CD4-positive, alpha-beta T cell (primary cell): ENCODE measurements at regions not wholly inside any gene's neighbourhood (a gene's known extent, or its start where the extent isn't known, plus 50 kb on each side); places are given as distances from the start of the nearest gene placed in this dataset.

Experiments
- ATAC-seq: fragments of 200-7000 bp; cut with Tn5 transposase; one replicate; pipeline ENCODE4 v1.10.0; 2022; ENCODE audit warnings: mild to moderate bottlenecking; ENCODE audit not compliant: poor library complexity
- CTCF ChIA-PET: fragments of 350-600 bp; sonication (Branson Sonifier 250); formaldehyde crosslinking; loops from one replicate; lab custom pipeline; 2021; ENCODE audit warnings: antibody characterized with exemption, inconsistent platforms; lab: Charles Lee
- POLR2A ChIA-PET: fragments of 350-600 bp; sonication (Branson Sonifier 250); formaldehyde crosslinking; loops from one replicate; lab custom pipeline; 2021; ENCODE audit warnings: antibody characterized with exemption, inconsistent platforms; lab: Charles Lee
- DNase-seq, 14 experiments: peaks; one replicate each; pipeline ENCODE4 v3.0.0-alpha.2; 2013 to 2020; ENCODE audit warnings: mixed read lengths in 2 of 14
- H3K27ac ChIP-seq, 2 donors: one replicate each; pipeline versions ENCODE4 v1.5.1 to v1.7.0; 2013; ENCODE audit warnings: low read length in 2 of 2, low read depth in 1 of 2, mild to moderate bottlenecking in 1 of 2
- H3K27me3 ChIP-seq, 2 experiments: 1 replicate in 1 of 2; 2 replicates in 1 of 2; pipeline versions ENCODE4 v1.6.1 to v1.7.0; 2013; ENCODE audit warnings: low read length in 2 of 2, control low read depth in 1 of 2, mild to moderate bottlenecking in 1 of 2, moderate library complexity in 1 of 2; ENCODE audit not compliant: insufficient read depth in 2 of 2, control insufficient read depth in 1 of 2
- H3K36me3 ChIP-seq: one replicate; pipeline ENCODE4 v1.6.1; 2013; ENCODE audit warnings: low read length, control low read depth; ENCODE audit not compliant: insufficient read depth
- H3K4me1 ChIP-seq: one replicate; pipeline ENCODE4 v1.6.1; 2013; ENCODE audit warnings: low read length, control low read depth; ENCODE audit not compliant: insufficient read depth
- H3K4me3 ChIP-seq: one replicate; pipeline ENCODE4 v1.5.1; 2013; ENCODE audit warnings: mild to moderate bottlenecking, low read length, moderate library complexity
- H3K9me3 ChIP-seq, 2 experiments: 1 replicate in 1 of 2; 2 replicates in 1 of 2; pipeline versions ENCODE4 v1.6.1 to v1.7.0; 2013; ENCODE audit warnings: low read length in 2 of 2, mild to moderate bottlenecking in 2 of 2, control low read depth in 1 of 2, moderate library complexity in 1 of 2; ENCODE audit not compliant: control insufficient read depth in 1 of 2, insufficient read depth in 1 of 2
- H3K27ac Mint-ChIP-seq: one replicate; pipeline ENCODE4 v1.8.0; 2020; ENCODE audit warnings: mixed read lengths
- H3K27me3 Mint-ChIP-seq: one replicate; pipeline ENCODE4 v1.8.0; 2021; ENCODE audit warnings: mixed read lengths
- H3K36me3 Mint-ChIP-seq: one replicate; pipeline ENCODE4 v1.8.0; 2021; ENCODE audit warnings: low read depth, mixed read lengths
- H3K4me1 Mint-ChIP-seq: one replicate; pipeline ENCODE4 v1.8.0; 2021; ENCODE audit warnings: low read depth, mixed read lengths
- H3K4me3 Mint-ChIP-seq: one replicate; pipeline ENCODE4 v1.8.0; 2020; ENCODE audit warnings: mild to moderate bottlenecking, mixed read lengths
- H3K9me3 Mint-ChIP-seq: one replicate; pipeline ENCODE4 v1.8.0; 2020; ENCODE audit warnings: mixed read lengths
- CTCF ChIP-seq: fragments of 200-600 bp; IDR thresholded peaks from one replicate; pipeline ENCODE4 v1.8.0; 2022; ENCODE audit warnings: antibody characterized with exemption, mild to moderate bottlenecking
- intact Hi-C, 2 experiments: fragments of 100-400 bp; cut with DNase I in 1 of 2; cut with micrococcal nuclease in 1 of 2; formaldehyde crosslinking; loops; one replicate each; pipeline versions ENCODE4 v1.15.1 to v1.9.0; 2023 to 2025; cut with DNase I, micrococcal nuclease

DNA sequence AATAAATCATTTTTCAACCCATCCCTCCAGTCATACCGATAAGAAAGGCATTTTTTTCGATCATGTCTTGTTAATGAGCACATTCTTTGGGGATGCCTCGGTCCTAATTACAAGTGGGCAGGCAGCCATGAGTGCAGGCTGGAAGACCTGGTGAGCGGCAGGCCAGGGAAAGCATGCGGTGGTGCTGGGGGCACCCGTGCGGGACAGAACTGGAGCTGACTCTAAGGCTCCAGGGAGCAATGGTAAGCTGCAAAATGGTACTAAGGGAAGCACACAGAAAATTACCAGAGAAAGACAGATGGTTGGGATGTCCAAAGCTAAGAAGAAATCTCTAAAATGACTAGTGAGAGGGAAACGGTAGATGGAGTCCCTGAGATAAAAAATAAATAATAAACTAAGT, 411.0 kb upstream of the AGA start:
- no peaks in the 10 kb centered on the region for H3K27me3 Mint-ChIP-seq
- TF ChIP-seq CTCF, result no peak
- Histone ChIP-seq H3K27me3 (no peaks in the 10 kb centered on the region), H3K27ac (no peak overlapping the region), H3K4me1 (no peaks in the 10 kb centered on the region), H3K36me3 (no peaks in the 10 kb centered on the region), H3K9me3 (peaks cover 0 to 4% of the 10 kb centered on the region in 2 experiments), H3K4me3 (no peak overlapping the region)
- ATAC-seq (no peak), DNase-seq (no peak)
- no peaks in the 10 kb centered on the region for H3K4me1 Mint-ChIP-seq
- CTCF ChIA-PET, result no interaction called here
- no peaks in the 10 kb centered on the region for H3K36me3 Mint-ChIP-seq
- no peak overlapping the region for H3K27ac Mint-ChIP-seq
- peaks cover 9% of the 10 kb centered on the region for H3K9me3 Mint-ChIP-seq
- intact Hi-C loops, result no loop called here
- POLR2A ChIA-PET, result no interaction called here
- no peak overlapping the region for H3K4me3 Mint-ChIP-seq

DNA sequence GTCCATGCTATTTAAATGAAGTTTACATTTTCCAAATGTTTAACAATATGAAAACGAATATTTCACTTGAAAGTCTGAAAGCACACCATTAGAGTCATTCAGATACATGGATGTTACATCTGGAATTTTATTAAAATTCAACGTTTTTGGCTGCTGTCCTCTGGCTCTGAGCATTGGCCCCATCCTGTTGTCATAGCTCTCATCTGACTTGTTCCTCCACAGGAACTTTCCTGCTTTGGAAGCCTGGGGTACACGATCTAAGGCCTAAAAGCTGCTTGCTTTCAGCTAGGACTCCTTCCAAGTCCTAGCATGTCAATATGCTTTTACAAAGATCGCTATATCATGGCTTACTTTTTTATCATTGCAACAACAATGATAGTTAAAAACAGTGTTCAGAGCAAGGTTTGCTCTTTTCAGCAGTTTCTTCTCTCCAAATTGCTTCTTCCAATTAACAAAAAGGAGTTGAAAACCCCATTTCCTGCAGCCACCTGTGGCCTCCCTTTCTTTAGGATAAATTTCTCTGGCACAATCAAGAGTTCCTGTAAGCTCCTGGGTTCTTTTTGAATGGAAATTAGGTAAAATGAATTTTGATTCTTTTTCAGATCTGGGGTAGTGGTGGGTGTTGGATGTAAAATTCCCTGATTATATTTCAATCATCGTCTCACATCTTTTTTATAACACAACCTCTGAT, 413.4 kb upstream of the AGA start:
- H3K4me1 Mint-ChIP-seq, result no peaks in the 10 kb centered on the region
- H3K36me3 ChIP-seq, result no peaks in the 10 kb centered on the region
- H3K4me3 ChIP-seq, result no peak overlapping the region
- H3K27me3 ChIP-seq, result no peaks in the 10 kb centered on the region
- H3K27ac ChIP-seq, result no peak overlapping the region
- no peak for ATAC-seq
- no peaks in the 10 kb centered on the region for H3K36me3 Mint-ChIP-seq
- ChIA-PET CTCF (no interaction called here), POLR2A (no interaction called here)
- H3K4me1 ChIP-seq, result no peaks in the 10 kb centered on the region
- H3K27me3 Mint-ChIP-seq, result no peaks in the 10 kb centered on the region
- peaks cover 0 to 4% of the 10 kb centered on the region in 2 experiments for H3K9me3 ChIP-seq
- no peak overlapping the region for H3K4me3 Mint-ChIP-seq
- TF ChIP-seq CTCF, result no peak
- peaks cover 9% of the 10 kb centered on the region for H3K9me3 Mint-ChIP-seq
- DNase-seq, result no peak
- no peak overlapping the region for H3K27ac Mint-ChIP-seq
- intact Hi-C loops, result no loop called here

DNA sequence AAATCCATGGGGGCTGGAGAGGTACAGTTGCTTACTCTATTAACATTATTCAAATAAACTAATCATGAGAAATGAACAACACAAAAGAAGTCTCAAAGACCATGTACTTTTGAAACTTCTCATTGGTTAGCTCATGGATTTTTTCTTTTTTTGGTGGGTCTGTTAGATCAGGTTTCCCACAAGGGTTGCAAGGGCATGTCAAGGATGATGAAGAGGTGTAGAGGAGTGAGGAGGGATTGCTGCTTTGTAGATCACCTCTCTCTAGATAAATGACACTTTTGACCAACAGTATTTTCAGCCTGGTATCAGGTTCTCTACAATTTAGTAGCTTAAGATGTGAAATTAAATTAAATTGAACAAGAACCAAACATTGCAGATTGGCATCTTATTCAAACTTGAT, 417.9 kb upstream of the AGA start:
- CTCF ChIA-PET, result no interaction called here
- no peaks in the 10 kb centered on the region for H3K36me3 ChIP-seq

More for the DNA sequence above, 417.9 kb upstream of the AGA start:
- POLR2A ChIA-PET, result no interaction called here
- Histone ChIP-seq H3K4me1 (no peaks in the 10 kb centered on the region), H3K27me3 (no peaks in the 10 kb centered on the region), H3K27ac (no peak overlapping the region), H3K4me3 (no peak overlapping the region), H3K9me3 (peaks cover 0 to 17% of the 10 kb centered on the region in 2 experiments)
- Mint-ChIP-seq H3K4me3 (no peak overlapping the region), H3K27ac (no peak overlapping the region), H3K9me3 (peaks cover 2% of the 10 kb centered on the region), H3K27me3 (no peaks in the 10 kb centered on the region), H3K4me1 (no peaks in the 10 kb centered on the region), H3K36me3 (no peaks in the 10 kb centered on the region)
- no peak for TF ChIP-seq CTCF
- no peak for ATAC-seq
- intact Hi-C loops, result no loop called here
- no peak for DNase-seq
